ENCODE measurements at regions not wholly inside any gene's neighbourhood (a gene's known extent, or its start where the extent isn't known, plus 50 kb on each side); places are given as distances from the start of the nearest gene placed in this dataset.

GRCh38 chr5:44711901-44712300 lies 96.8 kb upstream of the MRPS30 start:
- TF ChIP-seq POLR2A (IDR thresholded peaks at IDR 0.05), result no peak
- TF ChIP-seq CTCF (IDR thresholded peaks at IDR 0.05 in 4 of 5, conservative IDR thresholded peaks at IDR 0.05 in 1 of 5), result no peak

Measured in gastrocnemius medialis (tissue), 4 donors.